ENCODE measurements at regions not wholly inside any gene's neighbourhood (a gene's known extent, or its start where the extent isn't known, plus 50 kb on each side); places are given as distances from the start of the nearest gene placed in this dataset.

- TF ChIP-seq POLR2A (IDR thresholded peaks at IDR 0.05; ENCODE audit: low read depth, low read length) (no peak), POLR2AphosphoS5 (IDR thresholded peaks at IDR 0.05; ENCODE audit: insufficient read depth, low read depth, low read length) (no peak), EZH2 (IDR thresholded peaks at IDR 0.05; ENCODE audit: borderline replicate concordance, low read depth, low read length, severe bottlenecking) (no peak), JUN (IDR thresholded peaks at IDR 0.05; ENCODE audit: borderline replicate concordance, insufficient read depth, insufficient read length, low read depth) (no peak), FOS (IDR thresholded peaks at IDR 0.05; ENCODE audit: borderline replicate concordance, insufficient read depth, low read length) (no peak)
- TF ChIP-seq, protein P1, sequence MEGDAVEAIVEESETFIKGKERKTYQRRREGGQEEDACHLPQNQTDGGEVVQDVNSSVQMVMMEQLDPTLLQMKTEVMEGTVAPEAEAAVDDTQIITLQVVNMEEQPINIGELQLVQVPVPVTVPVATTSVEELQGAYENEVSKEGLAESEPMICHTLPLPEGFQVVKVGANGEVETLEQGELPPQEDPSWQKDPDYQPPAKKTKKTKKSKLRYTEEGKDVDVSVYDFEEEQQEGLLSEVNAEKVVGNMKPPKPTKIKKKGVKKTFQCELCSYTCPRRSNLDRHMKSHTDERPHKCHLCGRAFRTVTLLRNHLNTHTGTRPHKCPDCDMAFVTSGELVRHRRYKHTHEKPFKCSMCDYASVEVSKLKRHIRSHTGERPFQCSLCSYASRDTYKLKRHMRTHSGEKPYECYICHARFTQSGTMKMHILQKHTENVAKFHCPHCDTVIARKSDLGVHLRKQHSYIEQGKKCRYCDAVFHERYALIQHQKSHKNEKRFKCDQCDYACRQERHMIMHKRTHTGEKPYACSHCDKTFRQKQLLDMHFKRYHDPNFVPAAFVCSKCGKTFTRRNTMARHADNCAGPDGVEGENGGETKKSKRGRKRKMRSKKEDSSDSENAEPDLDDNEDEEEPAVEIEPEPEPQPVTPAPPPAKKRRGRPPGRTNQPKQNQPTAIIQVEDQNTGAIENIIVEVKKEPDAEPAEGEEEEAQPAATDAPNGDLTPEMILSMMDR (IDR thresholded peaks at IDR 0.05; ENCODE audit: extremely low read depth in 1 of 2, insufficient read depth in 1 of 2, low read depth in 1 of 2, low read length in 2 of 2): no peak
Measured at GRCh38 chr10:52452600-52453493, 138.8 kb downstream of the DKK1 start.
